ENCODE measurements at regions not wholly inside any gene's neighbourhood (a gene's known extent, or its start where the extent isn't known, plus 50 kb on each side); places are given as distances from the start of the nearest gene placed in this dataset.
A peak's percentile ranks its signal among the peaks of the same experiment; 100 is the strongest.

DNA sequence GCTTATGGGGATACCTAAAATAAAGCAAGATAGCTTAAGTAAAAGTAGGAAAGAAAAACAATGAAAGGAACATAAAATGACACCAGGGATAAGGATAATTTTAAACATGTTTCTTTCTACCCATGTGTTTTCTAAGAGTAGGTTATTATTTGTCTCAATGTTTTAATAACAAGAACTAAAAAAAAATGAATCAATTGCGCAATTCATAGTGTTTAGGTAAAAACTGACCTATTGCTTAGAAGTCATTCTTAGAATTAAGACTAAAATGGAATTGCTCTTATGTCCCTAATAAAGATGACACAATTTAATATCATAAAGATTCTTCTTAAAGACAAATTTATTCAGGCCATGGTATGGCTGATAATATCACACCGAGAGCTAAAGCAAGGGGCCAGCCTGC, 58.0 kb upstream of the COL24A1 start:
- DNase-seq: no peak
- intact Hi-C loops (cut with DNase I): no loop called here
- no peaks in the 10 kb centered on the region for H3K9me3 ChIP-seq
- 97 to 98% (median 97%) methylated on average over 2 of the region's 2 CpGs for WGBS, 4 donors
- TF ChIP-seq POLR2A (IDR thresholded peaks at IDR 0.05): no peak
- no peak for TF ChIP-seq CTCF (IDR thresholded peaks at IDR 0.05)
- H3K27ac ChIP-seq: no peak overlapping the region
- H3K4me1 ChIP-seq: no peaks in the 10 kb centered on the region
- H3K27me3 ChIP-seq: no peaks in the 10 kb centered on the region
- H3K36me3 ChIP-seq: no peaks in the 10 kb centered on the region
- no peak overlapping the region for H3K4me3 ChIP-seq
- ATAC-seq: no peak

- Histone ChIP-seq H3K9me3 (no peaks in the 10 kb centered on the region), H3K27me3 (no peaks in the 10 kb centered on the region), H3K27ac (no peak overlapping the region), H3K4me3 (no peak overlapping the region), H3K4me1 (no peaks in the 10 kb centered on the region), H3K36me3 (no peaks in the 10 kb centered on the region)
- intact Hi-C loops (cut with DNase I): no loop called here
- DNase-seq (no peak), ATAC-seq (no peak)
- WGBS, 4 donors: 83 to 94% (median 91%) methylated on average over 4 of the region's 4 CpGs
- no peak for TF ChIP-seq CTCF (IDR thresholded peaks at IDR 0.05)
- no peak for TF ChIP-seq POLR2A (IDR thresholded peaks at IDR 0.05)
These were observed 52.8 kb upstream of the COL24A1 start for GRCh38 chr1:86209346-86209745.

- WGBS, 4 donors: 18 to 33% (median 22%) methylated on average over 2 of the region's 2 CpGs
- Histone ChIP-seq H3K4me1 (no peaks in the 10 kb centered on the region), H3K27ac (peak overlapping the region in 1 of 12 donors; percentile 34), H3K36me3 (no peaks in the 10 kb centered on the region), H3K9me3 (no peaks in the 10 kb centered on the region), H3K27me3 (no peaks in the 10 kb centered on the region), H3K4me3 (no peak overlapping the region)
- ATAC-seq (peak in 3 of 4 donors; percentile 45 to 73 (median 68)), DNase-seq (peak in 4 of 5 donors; percentile 21 to 48 (median 32))
- no peak for TF ChIP-seq CTCF (IDR thresholded peaks at IDR 0.05)
- no peak for TF ChIP-seq POLR2A (IDR thresholded peaks at IDR 0.05)
- intact Hi-C loops (cut with DNase I): no loop called here
These were observed 50.8 kb upstream of the COL24A1 start for GRCh38 chr1:86207323-86207722.

All from heart left ventricle (tissue), 16 donors.